HG02943 (cell line): ENCODE measurements at regions not wholly inside any gene's neighbourhood (a gene's known extent, or its start where the extent isn't known, plus 50 kb on each side); places are given as distances from the start of the nearest gene placed in this dataset.
"Not testable (repeated sequence)": the region's sequence is repeated elsewhere in the genome, so short reads cannot be mapped to it uniquely, and the experiment has no call there.

Source experiments
- ATAC-seq: cut with Tn5 transposase; IDR thresholded peaks from one replicate; pipeline ENCODE4 v1.9.1; 2021; ENCODE audit warnings: mild to moderate bottlenecking, low read depth, moderate library complexity; ENCODE audit not compliant: unreplicated experiment

- no peak for ATAC-seq
Observed at GRCh38 chrX:8105531-8105930, 65.5 kb downstream of the VCX2 start.

DNA sequence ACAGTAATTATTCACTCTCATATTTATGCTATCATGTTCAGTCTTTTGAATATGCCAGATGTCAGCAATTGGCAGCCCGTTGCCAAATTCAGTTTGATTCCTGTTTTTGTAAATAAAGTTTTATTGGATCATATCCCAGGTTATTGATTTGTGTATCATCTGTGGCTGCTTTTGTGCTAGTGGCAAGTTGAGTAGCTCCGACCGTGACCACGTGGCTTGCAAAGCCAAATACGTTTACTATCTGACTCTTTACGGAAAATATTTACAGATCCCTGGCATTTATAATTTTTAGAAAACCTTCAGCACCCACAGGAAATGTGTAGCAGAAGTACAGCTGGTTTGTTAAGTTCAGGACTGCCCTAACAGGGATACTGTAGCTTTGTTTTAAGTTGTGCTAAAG, 67.4 kb downstream of the VCX2 start:
- ATAC-seq: no peak

- ATAC-seq: no peak
Observed at GRCh38 chrX:8091510-8091909, 79.6 kb downstream of the VCX2 start.

DNA sequence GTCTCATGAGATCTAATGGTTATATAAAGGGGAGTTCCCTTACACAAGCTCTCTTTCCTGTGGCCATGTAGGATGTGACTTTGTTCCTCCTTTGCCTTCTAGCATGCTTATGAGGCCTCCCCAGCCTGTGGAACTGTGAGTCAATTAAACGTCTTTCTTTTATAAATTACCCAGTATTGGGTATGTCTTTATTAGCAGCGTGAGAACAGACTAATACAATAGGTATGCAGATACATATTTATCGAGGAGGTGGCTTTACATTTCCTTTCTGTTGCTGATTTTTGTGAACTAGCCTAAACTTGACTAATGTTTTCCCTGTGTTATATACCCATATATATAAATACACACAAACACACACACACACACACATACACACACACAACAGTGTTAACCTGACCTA, 80.2 kb downstream of the VCX2 start:
- ATAC-seq: no peak

GRCh38 chrX:8090482-8090881, 80.6 kb downstream of the VCX2 start:
- no peak for ATAC-seq

- no peak for ATAC-seq
Observed at GRCh38 chrX:8089141-8089540, 81.9 kb downstream of the VCX2 start.

DNA sequence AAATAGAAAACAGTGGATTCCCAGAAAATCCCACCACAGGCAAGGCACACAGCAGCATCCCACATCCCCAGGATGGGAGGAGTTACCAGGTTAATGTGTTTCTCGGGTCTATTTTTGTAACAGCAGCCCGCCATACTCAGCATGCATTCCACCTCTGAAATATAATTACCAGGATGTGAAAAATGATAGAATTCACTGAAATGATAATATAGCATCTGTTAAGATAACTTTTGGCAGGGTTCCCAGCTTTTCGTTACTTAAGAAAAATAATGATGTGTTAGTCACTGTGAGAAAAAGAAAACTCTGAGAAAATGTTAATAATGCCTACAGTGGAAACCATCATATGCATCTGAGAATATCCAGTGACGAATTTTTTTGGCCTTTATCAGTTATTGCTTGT, 87.1 kb downstream of the VCX2 start:
- no peak for ATAC-seq

DNA sequence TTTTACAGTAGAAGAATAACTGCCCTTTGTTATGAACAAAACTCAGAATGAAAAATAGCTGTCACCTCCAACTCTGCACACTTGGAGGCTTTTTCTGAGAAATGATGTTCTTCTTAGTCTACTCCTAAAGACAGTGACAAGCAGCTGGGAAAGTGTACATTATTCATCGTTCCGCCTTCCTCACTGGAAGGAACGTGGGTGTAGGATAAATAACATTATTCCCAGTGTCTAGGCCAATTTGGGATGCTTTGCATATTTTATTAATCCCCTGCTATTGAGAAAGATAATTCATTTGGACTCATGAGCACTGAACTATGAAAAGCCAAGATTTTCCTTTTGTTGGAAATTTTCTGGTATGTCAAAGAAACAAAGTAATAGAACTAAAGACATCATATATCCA, 87.8 kb downstream of the VCX2 start:
- no peak for ATAC-seq

GRCh38 chrX:8075636-8076035, 95.4 kb downstream of the VCX2 start:
- ATAC-seq: no peak

DNA sequence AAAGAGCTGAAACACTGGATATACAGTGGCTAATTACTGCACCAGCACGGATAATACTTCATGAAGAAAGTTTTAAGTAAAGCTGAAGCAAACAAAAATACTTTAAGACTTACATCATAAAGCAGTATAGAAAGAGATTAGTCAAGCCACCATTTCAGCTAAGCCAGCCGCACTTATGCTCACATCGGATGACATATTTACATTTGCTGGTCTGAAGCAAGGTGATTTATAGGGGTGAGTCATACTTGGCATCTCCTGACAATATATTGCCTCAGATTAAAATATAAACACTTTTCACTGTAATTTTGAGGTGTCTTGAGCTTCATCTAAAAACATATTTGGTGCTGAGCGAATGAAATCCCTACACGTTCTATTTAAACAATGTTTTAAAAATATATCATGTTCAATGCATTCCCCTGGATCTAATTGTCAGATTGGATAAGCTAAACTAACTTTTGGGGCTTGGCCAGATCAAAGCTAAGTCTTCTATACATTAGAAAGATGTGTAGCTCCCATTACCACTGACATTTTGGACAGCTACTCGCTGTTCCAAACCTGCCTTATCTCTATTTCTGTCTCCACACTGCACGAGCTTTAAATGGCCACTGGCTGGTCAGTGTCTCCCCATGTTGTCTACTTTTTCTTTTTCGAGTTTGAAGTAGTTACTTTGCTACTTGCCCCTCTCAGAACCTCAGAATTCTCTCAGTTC, 103.2 kb downstream of the VCX2 start:
- ATAC-seq: no peak

DNA sequence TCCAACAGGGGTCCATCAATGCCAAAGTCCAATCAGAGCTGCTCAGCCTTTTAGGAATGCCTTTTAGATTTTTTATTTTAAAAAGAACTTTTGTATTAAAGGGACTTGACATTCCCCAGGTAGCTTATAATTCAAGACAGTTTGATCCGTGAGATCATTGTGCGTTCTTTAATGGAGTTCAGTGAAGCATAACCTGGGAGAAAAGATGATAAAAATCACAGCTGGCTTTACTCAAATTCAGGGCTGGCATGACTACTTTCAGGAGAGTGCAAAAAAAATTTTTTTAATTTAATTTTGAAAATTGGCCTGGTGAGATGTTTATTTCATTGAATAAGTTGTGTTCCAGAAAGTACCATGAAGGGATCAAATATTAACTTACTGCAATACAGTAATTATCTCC, 118.2 kb downstream of the VCX2 start:
- no peak for ATAC-seq

- no peak for ATAC-seq
Observed at GRCh38 chrX:8049827-8050226, 121.2 kb downstream of the VCX2 start.

DNA sequence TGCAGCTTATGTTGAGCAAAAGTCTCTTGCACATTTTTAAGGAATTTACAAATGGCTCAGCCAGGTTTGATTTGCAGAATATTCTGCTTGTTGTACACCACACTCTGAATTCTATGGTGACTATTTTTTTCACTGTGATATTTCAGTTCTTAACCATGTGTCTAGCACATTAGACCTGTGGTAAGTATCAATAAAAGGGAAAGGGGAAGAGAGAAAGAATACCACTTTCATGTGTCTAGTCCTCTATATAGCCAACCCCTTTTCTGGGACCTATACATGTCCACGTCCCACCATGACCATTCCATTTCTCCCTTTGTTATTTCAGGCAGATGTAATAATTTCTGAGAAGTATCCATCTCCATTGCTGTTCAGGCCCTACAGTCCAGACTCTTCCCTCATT, 121.3 kb upstream of the PNPLA4 start:
- no peak for ATAC-seq

DNA sequence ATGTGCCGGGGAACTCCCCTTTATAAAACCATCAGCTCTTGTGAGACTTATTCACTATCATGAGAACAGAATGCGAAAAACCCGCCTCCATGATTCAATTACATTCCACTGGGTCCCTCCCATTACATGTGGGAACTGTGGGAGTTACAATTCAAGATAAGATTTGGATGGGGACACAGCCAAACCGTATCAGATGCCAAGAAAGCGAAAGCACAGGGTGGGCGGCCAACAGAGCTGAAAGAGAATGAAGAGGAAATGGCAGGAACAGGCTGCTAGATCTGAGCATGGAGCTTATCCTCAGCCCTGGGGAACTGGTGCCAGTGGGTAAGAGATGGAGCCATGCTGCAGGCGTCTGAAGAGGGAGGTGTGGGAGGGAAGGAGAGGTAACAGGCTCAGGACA, 117.7 kb upstream of the PNPLA4 start:
- no peak for ATAC-seq

DNA sequence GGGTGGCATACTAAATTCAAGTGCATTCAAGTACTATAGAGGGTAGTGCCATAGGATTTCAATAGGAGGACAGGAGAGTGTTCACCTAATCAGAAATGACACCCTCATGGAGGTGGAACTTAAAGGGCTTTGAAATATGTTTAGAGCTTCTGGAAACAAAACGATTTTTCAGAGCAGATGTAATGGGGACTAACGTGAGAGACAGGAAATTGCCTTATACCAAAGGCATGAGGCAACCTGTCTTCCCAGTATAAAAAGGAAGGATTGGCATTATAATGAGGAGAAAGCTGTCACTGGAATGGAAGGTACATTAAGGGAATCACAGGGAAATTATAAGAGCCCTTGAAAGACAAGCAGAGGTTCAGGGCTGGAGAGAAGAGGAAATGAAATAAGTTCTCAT, 116.3 kb upstream of the PNPLA4 start:
- ATAC-seq: no peak

DNA sequence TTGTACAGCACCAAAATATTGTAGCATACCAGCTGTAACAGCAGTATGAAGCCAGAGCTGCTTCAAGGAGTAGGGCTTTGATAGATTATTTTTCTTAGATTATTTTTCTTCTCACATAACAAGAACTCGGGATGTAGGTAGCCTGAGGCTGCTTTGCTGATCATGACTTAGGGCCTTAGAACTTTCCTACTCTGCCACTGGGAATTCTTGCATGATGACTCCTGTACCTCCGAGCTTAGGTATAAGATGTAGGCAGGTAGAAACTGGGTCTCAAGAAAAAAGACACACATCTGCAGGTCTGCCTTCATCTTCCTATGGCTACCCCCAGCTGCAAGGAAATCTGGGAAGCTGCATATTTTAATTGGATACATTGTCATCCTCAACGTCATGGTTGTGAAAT, 115.9 kb upstream of the PNPLA4 start:
- no peak for ATAC-seq

- ATAC-seq: no peak
Observed at GRCh38 chrX:8042304-8042703, 115.1 kb upstream of the PNPLA4 start.

GRCh38 chrX:8039711-8040110, 112.5 kb upstream of the PNPLA4 start:
- ATAC-seq: not testable (repeated sequence)

DNA sequence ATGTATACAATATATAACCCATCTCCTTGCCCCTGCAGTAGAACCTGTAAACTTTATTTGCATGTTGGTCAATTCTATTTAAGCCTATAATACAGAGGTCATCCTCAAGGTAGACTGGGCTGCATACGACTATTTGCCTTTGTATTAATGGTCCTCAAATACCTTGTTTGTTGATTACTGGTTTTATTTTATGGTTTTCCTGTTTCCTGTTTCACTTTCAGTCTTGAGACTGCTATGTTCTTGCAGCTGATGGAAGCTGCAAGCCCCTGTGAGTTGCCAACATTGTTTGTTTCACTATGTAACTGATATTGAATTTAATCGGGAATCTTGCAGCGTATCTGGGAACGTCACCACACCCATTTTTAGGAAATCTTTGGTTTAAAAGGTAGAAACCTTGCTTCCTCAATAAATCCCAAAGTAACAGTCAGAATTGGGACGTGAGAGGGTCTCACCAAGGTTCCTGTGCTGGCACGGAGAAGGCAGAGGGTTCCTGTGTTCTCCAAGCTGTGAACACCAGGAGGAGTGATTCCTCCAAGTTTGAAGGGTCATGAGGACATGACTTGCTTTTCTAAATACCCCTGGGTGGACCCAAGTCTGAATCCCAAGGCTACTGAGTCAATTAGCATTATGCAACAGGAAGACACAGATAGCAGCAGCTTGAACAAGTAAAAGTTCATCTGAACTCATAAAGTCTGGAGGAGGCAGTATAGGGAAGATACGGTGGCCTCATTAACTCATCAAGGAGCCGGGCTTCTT, 110.6 kb upstream of the PNPLA4 start:
- no peak for ATAC-seq

DNA sequence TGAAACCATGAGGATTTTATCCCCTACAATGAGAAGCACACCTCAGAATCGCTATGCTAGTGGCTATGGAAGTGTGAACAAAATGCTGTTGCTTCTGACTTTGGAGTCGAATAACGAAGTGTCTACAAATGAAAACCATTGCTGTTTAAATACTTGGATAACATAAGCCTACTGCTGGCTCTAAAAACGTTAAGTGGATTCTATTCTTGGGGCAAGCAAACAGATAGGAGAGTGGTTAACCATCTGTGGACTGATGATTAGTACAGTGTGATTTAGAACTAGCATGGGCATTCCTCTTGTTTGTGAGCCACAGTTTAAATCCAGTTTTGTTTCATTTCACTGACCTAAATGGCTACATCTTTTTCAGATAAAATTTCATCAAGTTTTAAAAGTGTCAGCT, 109.7 kb upstream of the PNPLA4 start:
- ATAC-seq: no peak

DNA sequence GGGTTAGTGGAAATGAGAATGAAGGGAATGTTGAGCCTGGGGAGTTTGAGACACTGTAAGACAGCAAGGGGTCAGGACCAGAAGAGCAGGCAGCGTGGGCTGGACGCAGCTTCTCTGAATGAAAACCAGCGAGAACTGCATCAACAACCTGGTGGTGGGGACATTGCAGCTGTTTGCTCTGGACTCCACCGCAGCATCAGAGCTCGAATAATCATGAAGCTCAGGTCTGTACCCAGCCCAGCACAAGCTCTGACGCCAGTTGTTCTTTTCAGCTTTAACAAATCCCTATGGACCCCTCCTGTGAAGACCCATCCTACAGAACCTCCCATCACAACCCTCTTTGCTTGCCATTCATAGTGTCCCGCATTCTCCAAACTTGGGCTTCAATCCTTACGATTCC, 106.8 kb upstream of the PNPLA4 start:
- no peak for ATAC-seq

DNA sequence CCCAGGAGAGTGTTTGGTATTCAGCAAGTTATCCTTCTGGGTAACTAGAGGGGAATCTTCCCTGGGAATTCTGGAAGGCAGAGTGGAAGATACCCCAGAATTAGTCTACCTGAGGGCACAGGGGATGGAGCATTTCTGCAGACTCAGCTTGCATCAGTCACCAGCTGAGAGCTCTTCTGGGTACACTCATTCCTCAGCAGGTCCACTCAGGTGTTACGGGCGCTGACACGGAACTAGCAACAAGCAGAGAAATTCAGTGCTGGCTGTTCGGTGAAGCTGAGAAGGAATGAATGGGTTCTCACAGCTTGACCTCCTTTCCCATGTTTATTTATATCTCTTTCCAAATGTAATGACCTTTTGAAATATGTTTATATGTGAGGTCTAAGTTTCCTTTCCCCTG, 106.0 kb upstream of the PNPLA4 start:
- no peak for ATAC-seq
